Adrenal gland (tissue), 2 donors: ENCODE measurements at regions not wholly inside any gene's neighbourhood (a gene's known extent, or its start where the extent isn't known, plus 50 kb on each side); places are given as distances from the start of the nearest gene placed in this dataset.

ENCODE experiments used
- small RNA-seq, 2 donors: library from RNA; depleted of rRNA; stranded (forward); fragments of <200 nt; gene quantifications; one replicate each; pipeline ENCODE3, GENCODE V24; 2016

Small RNA genes in the stretch of these regions (small RNA-seq; reads per million reads assigned to genes)
- gene RF02271: 0 reads per million in 2 donors
- gene RPL36P1: 0 reads per million in 2 donors
